GM18505 (cell line): ENCODE measurements at regions not wholly inside any gene's neighbourhood (a gene's known extent, or its start where the extent isn't known, plus 50 kb on each side); places are given as distances from the start of the nearest gene placed in this dataset.

Experiments used
- ATAC-seq: cut with Tn5 transposase; IDR thresholded peaks from one replicate; pipeline ENCODE4 v1.9.1; 2021; ENCODE audit not compliant: unreplicated experiment
- POLR2A ChIP-seq: IDR thresholded peaks from 4 replicates; pipeline ENCODE4 v1.6.1; 2011; ENCODE audit warnings: borderline replicate concordance; ENCODE audit not compliant: insufficient read depth, insufficient read length; ENCODE audit errors: extremely low read depth

DNA sequence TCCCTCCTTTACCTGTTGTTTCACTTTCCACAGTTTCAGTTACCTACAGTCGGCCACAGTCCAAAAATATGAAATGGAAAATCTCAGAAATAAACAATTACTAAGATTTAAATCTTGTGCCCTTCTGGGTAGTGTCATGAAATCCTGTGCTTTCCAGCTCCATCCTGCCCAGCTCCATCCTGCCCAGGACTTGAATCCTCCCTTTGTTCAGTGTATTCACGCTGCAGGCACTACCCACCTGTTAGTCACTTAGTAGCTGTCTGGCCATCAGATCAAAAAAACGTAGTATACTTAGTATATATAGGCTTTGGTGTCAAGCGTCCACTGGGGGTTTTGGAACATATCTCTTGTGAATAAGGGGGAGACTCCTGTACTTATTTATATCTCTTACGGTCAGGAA, 329.0 kb upstream of the SEMA6D start:
- TF ChIP-seq POLR2A: no peak
- no peak for ATAC-seq

- no peak for TF ChIP-seq POLR2A
- ATAC-seq: no peak
These were observed 327.0 kb upstream of the SEMA6D start for GRCh38 chr15:47390208-47390765.

- no peak for ATAC-seq
- no peak for TF ChIP-seq POLR2A
These were observed 323.0 kb upstream of the SEMA6D start for GRCh38 chr15:47394286-47394809.

GRCh38 chr15:47395076-47395475, 322.2 kb upstream of the SEMA6D start:
- ATAC-seq: no peak
- no peak for TF ChIP-seq POLR2A

GRCh38 chr15:47397655-47398054, 319.6 kb upstream of the SEMA6D start:
- ATAC-seq: no peak
- no peak for TF ChIP-seq POLR2A

- ATAC-seq: no peak
- no peak for TF ChIP-seq POLR2A
These were observed 319.2 kb upstream of the SEMA6D start for GRCh38 chr15:47398132-47398531.

DNA sequence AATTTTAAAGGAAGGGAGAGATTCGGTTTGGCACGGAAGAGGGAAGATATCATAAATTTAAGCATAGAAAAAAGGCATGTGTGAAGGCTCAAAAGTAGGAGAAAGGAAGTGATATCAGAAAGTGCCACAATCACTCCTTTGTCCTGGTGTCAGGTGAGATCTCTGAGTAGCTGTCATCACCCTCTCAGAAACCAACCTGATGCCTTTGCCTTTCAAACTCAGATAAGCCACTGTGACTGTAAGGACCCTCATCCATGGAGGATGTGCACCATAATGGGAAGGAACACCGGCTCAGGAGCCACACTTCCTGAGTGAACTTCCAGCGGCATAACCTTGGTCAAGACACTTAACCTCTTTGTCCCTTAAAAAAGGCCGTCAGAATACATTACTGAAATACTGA, 318.7 kb upstream of the SEMA6D start:
- no peak for ATAC-seq
- no peak for TF ChIP-seq POLR2A

DNA sequence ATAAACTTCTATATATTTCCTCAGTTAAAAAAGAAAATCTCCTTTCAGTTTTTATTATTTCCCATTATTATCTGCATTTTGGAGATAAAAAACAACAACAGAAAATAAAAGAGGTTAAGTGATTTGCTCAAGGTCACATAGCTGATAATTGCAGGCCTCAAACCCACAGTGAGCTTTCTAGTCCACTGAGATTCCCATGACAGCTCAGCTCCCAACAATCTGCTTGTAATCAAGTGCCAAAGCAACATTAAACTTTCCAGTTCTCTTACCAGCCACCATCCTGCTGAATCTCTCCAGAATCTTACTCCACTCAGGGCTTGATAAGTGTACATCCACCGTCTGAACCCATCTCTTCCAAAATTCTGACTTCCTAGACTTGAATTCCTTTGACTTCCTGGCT, 318.2 kb upstream of the SEMA6D start:
- no peak for TF ChIP-seq POLR2A

DNA sequence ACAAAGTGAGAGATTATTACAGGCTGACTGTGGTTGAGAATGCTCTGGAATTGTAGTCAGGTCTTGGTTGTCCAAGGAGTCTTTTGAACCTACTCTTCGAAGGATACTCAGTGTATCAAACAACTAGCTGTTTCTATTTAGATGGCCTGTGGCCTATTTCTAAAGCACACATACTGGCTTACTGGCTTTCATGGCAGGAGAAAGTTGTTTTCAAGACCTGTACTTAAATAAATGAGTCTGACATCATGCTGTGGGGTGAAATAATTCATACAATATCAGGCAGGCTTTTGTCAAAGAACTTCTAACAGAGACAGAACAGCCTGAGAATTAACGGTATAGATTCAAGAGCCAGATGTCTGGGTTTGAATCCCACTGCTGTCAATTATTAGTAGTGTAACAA, 316.7 kb upstream of the SEMA6D start:
- ATAC-seq: no peak
- TF ChIP-seq POLR2A: no peak

More for the DNA sequence above, 318.2 kb upstream of the SEMA6D start:
- ATAC-seq: no peak

DNA sequence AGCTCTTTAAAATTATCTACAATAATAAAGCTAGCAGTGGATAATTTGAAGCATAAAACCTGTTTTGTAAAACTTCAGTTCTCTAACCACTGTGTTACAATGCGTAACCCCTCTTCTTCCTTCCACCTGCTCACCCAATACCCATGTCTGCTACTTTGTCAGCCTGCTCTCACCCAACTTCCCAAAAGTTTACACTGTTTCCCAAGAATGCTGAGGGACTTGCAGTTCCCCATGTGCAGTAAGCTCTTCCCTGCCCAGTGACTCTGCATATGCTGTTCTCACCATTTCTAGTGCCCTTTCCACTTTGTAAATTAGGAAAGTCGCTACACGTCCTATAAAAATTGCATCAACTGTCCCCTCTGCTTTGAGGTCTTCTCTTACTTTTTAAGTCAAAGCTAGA, 315.9 kb upstream of the SEMA6D start:
- no peak for ATAC-seq
- no peak for TF ChIP-seq POLR2A

DNA sequence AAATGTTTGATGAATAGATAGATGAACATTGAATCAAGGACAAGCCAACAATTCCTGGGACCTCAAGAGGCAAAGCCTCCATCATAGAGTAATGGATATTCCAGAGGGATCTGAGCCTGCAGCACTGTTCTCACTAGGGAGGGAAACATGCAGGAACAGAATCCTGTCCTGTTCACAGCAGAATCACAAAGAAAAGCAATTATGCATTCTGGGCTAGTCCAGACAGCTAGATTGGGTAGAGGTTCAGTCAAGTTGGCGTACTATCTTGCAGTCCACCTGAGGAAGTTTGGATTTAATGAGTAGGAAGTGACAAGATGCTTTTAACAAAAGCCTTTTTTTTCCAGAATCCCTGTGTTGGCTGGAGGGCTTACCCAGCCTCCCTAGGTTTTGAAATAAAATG, 314.5 kb upstream of the SEMA6D start:
- ATAC-seq: no peak
- TF ChIP-seq POLR2A: no peak

DNA sequence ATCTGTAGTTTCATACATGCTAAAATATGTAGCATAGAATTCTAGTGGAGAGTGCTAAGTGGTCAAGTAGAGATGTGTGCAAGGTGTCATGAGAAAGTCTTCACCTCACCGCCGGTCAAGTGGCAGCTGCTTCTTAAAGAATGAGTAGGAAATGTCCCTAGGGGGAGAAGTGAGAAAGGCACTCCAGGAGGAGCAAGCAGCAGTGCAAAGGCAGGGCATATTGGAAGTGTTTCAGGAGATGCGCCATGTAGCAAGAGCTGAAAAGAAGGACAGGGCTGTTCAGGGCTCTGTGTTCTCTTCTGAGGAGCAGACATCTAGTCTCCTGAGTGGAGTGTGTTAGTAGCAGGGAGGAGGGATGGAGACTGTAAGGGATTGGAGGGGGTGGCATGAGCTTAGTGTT, 312.4 kb upstream of the SEMA6D start:
- no peak for TF ChIP-seq POLR2A
- ATAC-seq: no peak

DNA sequence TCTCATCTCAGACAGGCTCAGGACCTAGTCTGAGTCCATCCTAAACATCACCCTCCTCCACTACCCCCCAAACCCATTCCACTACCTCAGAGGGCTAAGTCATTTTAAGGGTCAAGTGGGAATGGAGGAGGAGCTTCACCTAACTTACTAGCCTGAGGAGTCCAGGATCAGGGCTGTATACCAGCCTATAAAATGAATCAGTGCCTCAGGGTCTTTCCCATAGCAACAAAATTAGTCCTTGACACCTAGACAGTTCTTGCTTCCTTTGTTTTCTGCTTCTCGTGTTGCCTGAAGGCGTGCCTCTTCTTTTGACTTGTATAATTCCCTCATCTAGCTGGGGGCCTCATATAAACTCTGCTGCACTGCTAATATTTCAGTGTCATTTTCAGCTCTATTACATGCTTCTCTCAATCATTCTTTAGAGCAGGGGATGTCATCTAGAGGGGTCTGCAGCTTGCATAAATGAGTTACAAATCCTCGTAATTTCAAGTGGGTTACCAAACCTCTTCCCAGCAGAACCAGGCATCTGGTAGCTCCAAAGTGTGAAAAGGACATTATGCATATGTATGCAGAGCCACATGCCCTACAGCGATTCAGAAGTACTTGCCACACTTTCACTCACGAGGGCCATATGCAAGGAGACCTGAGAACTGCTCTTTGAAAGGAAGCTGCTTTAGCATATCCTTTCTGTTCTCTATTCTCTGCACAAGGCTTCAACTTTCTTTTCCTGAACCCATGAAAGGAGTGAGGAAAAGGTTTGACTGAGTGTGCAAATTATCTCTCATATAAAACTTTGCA, 311.7 kb upstream of the SEMA6D start:
- no peak for TF ChIP-seq POLR2A
- no peak for ATAC-seq

GRCh38 chr15:47407692-47408091, 309.6 kb upstream of the SEMA6D start:
- no peak for ATAC-seq
- TF ChIP-seq POLR2A: no peak
